Stimulated activated CD8-positive, alpha-beta memory T cell treated with anti-CD3 and anti-CD28 coated beads, Interleukin-4, amount 100 ng/mL, for 48 hours (primary cell): ENCODE measurements at regions not wholly inside any gene's neighbourhood (a gene's known extent, or its start where the extent isn't known, plus 50 kb on each side); places are given as distances from the start of the nearest gene placed in this dataset.

ENCODE experiments used
- DNase-seq: peaks from one replicate; pipeline ENCODE4 v3.0.0-alpha.2; 2020

GRCh38 chr4:56757821-56758411 lies 63.6 kb downstream of the SPINK2 start:
- DNase-seq: peak; percentile 82

- DNase-seq: peak; percentile 40
Observed at GRCh38 chr4:56757261-56757746, 64.2 kb downstream of the SPINK2 start.

- no peak for DNase-seq
Observed at GRCh38 chr4:56755901-56756300, 65.6 kb downstream of the SPINK2 start.

GRCh38 chr4:56752985-56753384 lies 68.5 kb downstream of the SPINK2 start:
- DNase-seq: no peak

GRCh38 chr4:56750231-56750630 lies 69.1 kb upstream of the HOPX start:
- no peak for DNase-seq

- DNase-seq: no peak
Observed at GRCh38 chr4:56748271-56748670, 67.2 kb upstream of the HOPX start.

GRCh38 chr4:56746639-56747038 lies 65.5 kb upstream of the HOPX start:
- no peak for DNase-seq

- no peak for DNase-seq
Observed at GRCh38 chr4:56745042-56745441, 63.9 kb upstream of the HOPX start.

GRCh38 chr4:56744030-56744429 lies 62.9 kb upstream of the HOPX start:
- no peak for DNase-seq

GRCh38 chr4:56743550-56743949 lies 62.5 kb upstream of the HOPX start:
- DNase-seq: no peak

GRCh38 chr4:56742080-56742871 lies 61.2 kb upstream of the HOPX start:
- no peak for DNase-seq

GRCh38 chr4:56741595-56741994 lies 60.5 kb upstream of the HOPX start:
- no peak for DNase-seq

GRCh38 chr4:56739066-56739777 lies 58.1 kb upstream of the HOPX start:
- no peak for DNase-seq

- no peak for DNase-seq
Observed at GRCh38 chr4:56737666-56738065, 56.6 kb upstream of the HOPX start.

- DNase-seq: no peak
Observed at GRCh38 chr4:56733352-56733751, 52.3 kb upstream of the HOPX start.

GRCh38 chr4:56732301-56732700 lies 51.2 kb upstream of the HOPX start:
- no peak for DNase-seq

- DNase-seq: no peak
Observed at GRCh38 chr4:56731857-56732256, 50.8 kb upstream of the HOPX start.
